Stomach (tissue), 8 donors: ENCODE measurements at regions not wholly inside any gene's neighbourhood (a gene's known extent, or its start where the extent isn't known, plus 50 kb on each side); places are given as distances from the start of the nearest gene placed in this dataset.
"Not testable (repeated sequence)": the region's sequence is repeated elsewhere in the genome, so short reads cannot be mapped to it uniquely, and the experiment has no call there.

Experiments used
- DNase-seq, 2 donors: peaks; one replicate each; pipeline versions ENCODE4 v3.0.0 to v3.0.0-alpha.2; 2013 to 2019
- H3K27ac ChIP-seq, 5 donors: fragments of 200-600 bp in 4 of 5; sonication (generic) in 4 of 5; one replicate each; pipeline ENCODE4 v1.5.1; 2013 to 2019; ENCODE audit warnings: mild to moderate bottlenecking in 1 of 5, moderate library complexity in 1 of 5
- H3K27me3 ChIP-seq, 3 donors: fragments of 200-600 bp; sonication (generic); one replicate each; pipeline ENCODE4 v1.5.1; 2017 to 2019; ENCODE audit warnings: mixed run types in 1 of 3
- H3K36me3 ChIP-seq, 4 donors: fragments of 200-600 bp; sonication (generic); 1 replicate in 3 of 4; 2 replicates in 1 of 4; pipeline ENCODE4 v1.5.1; 2016 to 2019
- H3K4me1 ChIP-seq, 4 donors: fragments of 200-600 bp; sonication (generic); one replicate each; pipeline ENCODE4 v1.5.1; 2016 to 2019
- H3K4me3 ChIP-seq, 4 donors: fragments of 200-600 bp; sonication (generic) in 3 of 4; one replicate each; pipeline ENCODE4 v1.5.1; 2016 to 2019; ENCODE audit warnings: mild to moderate bottlenecking in 1 of 4
- H3K9me3 ChIP-seq, 4 donors: fragments of 200-600 bp; sonication (generic); one replicate each; pipeline ENCODE4 v1.5.1; 2016 to 2019
- EP300 ChIP-seq: sonication (generic); formaldehyde crosslinking; IDR thresholded peaks from one replicate; pipeline ENCODE4 v1.6.1; 2017; ENCODE audit warnings: antibody characterized with exemption
- POLR2A ChIP-seq, 4 donors: fragments of 450-650 bp; IDR thresholded peaks; one replicate each; pipeline ENCODE4 v1.6.1; 2016; ENCODE audit warnings: antibody characterized with exemption in 4 of 4, control low read depth in 2 of 4, mild to moderate bottlenecking in 1 of 4, moderate library complexity in 1 of 4
- POLR2AphosphoS5 ChIP-seq, 3 donors: sonication (generic); formaldehyde crosslinking; IDR thresholded peaks; one replicate each; pipeline ENCODE4 v1.6.1; 2016; ENCODE audit warnings: antibody characterized with exemption in 3 of 3
- WGBS, 5 donors: extraction: QIAGEN DNeasy Blood & Tissue Kit in 3 of 5; methylation state at CpG; one replicate each; pipeline versions ENCODE4 v1.1.5 to v1.1.7; 2013 to 2018; 5-methylcytosine and 5-hydroxymethylcytosine counted together
- intact Hi-C: fragments of 100-400 bp; cut with DNase I; formaldehyde crosslinking; loops from one replicate; pipeline ENCODE4 v1.15.1; 2023; ENCODE audit warnings: low total_unique reads
- TF ChIP-seq, protein P1 (sequence below), 7 experiments: fragments of 450-650 bp in 4 of 7; fragments of 200-600 bp in 3 of 7; sonication (generic) in 3 of 7; IDR thresholded peaks; one replicate each; pipeline ENCODE4 v1.5.1; 2016 to 2019; ENCODE audit warnings: antibody characterized with exemption in 7 of 7, control low read depth in 2 of 7, mild to moderate bottlenecking in 1 of 7
- donor health status: healthy with polysubstance abuse.
- donor health status: Bipolar disorder and iron deficiency.
- donor health status: healthy.

DNA sequence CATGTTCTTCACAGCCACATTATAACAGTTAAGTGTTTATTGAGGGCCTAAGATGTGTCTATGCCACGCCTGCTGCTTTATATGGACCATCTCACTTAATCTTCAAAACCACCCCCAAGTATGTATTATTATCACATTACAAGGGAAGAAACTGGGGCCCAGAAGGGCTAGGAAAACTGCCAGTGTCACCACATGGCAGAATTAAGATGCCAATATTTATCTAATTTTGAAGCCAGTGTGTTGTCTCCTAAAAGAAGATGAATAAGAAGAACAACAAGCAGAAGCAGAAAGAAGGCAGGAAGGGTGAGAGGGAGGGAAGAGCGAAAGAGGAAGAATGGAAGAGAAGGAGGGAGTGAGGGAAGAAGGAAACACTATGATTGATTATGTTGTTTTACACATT is 491.3 kb upstream of the IL12A start:
- TF ChIP-seq, protein P1, sequence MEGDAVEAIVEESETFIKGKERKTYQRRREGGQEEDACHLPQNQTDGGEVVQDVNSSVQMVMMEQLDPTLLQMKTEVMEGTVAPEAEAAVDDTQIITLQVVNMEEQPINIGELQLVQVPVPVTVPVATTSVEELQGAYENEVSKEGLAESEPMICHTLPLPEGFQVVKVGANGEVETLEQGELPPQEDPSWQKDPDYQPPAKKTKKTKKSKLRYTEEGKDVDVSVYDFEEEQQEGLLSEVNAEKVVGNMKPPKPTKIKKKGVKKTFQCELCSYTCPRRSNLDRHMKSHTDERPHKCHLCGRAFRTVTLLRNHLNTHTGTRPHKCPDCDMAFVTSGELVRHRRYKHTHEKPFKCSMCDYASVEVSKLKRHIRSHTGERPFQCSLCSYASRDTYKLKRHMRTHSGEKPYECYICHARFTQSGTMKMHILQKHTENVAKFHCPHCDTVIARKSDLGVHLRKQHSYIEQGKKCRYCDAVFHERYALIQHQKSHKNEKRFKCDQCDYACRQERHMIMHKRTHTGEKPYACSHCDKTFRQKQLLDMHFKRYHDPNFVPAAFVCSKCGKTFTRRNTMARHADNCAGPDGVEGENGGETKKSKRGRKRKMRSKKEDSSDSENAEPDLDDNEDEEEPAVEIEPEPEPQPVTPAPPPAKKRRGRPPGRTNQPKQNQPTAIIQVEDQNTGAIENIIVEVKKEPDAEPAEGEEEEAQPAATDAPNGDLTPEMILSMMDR (IDR thresholded peaks at IDR 0.05), result no peak
- no peak for TF ChIP-seq EP300
- H3K9me3 ChIP-seq, result no peaks in the 10 kb centered on the region
- H3K4me3 ChIP-seq, result no peak overlapping the region
- H3K27ac ChIP-seq, result no peak overlapping the region
- 0 to 90% (median 77%) methylated on average over 1 to 2 of the region's 2 CpGs for WGBS, 5 donors
- no peak for DNase-seq
- no peaks in the 10 kb centered on the region for H3K36me3 ChIP-seq
- no peaks in the 10 kb centered on the region for H3K27me3 ChIP-seq
- H3K4me1 ChIP-seq, result no peaks in the 10 kb centered on the region
- intact Hi-C loops, result no loop called here

DNA sequence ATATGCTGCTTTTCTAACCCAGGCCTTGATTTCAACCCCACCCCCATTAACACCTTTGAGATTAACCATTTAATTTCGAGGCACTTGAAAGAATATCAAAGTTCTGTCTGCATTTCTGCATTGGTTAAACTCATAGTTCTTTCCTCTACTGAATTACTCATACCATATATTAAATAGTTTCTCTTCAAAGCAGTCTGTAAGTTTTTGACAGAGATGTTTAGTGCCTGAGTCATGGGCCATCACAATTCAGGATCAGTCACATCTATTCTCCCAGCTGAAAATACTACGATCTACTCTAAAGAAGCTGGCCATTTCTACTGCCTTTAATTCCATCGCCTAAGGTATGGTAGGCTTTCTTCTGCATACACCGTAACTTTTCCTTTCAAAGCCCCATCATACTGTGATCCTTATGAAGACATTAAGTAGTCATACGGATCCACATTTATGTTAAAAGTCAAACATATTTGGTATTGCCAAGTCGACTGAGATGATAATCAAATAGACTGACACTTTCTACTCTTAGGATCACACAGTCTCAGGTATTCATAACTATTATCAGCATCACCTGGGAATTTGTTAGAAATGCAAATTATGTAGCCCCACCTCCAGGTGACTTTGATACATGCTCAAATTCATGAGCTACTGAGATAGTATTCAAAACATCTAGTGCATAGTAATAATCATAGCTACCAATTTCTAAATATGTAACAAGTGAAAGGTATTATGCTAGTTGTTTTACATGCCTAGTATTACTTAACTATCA is 489.4 kb upstream of the IL12A start:
- H3K36me3 ChIP-seq, result no peaks in the 10 kb centered on the region
- H3K4me3 ChIP-seq, result no peak overlapping the region
- no peaks in the 10 kb centered on the region for H3K27me3 ChIP-seq
- WGBS, 5 donors, result 65 to 75% (median 69%) methylated on average over 6 of the region's 6 CpGs
- H3K4me1 ChIP-seq, result no peaks in the 10 kb centered on the region
- H3K27ac ChIP-seq, result no peak overlapping the region
- TF ChIP-seq POLR2A (IDR thresholded peaks at IDR 0.05) (no peak), POLR2AphosphoS5 (IDR thresholded peaks at IDR 0.05) (no peak), EP300 (no peak)
- TF ChIP-seq, protein P1 (IDR thresholded peaks at IDR 0.05), result no peak
- no peaks in the 10 kb centered on the region for H3K9me3 ChIP-seq
- no peak for DNase-seq
- intact Hi-C loops, result no loop called here

DNA sequence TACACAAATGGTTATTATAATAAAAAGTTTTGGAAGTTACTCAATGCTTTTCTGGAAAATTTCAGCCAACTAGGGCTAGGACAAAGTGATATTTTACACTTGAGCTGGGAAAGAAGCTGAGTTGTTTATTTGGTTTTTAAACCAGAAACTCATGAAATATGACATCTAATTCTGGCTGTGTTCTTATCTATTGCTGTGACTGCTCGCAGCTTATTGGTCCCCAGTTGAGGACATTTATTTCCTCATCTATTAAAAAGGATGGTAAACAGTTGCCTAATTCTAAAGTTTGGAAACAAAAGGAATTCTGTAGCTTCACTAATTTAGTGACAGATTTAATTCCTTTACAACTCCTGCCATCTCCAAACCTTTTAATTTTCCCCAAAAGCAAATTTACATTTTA is 487.6 kb upstream of the IL12A start:
- Histone ChIP-seq H3K36me3 (no peaks in the 10 kb centered on the region), H3K4me3 (no peak overlapping the region), H3K27me3 (no peaks in the 10 kb centered on the region), H3K27ac (no peak overlapping the region), H3K9me3 (no peaks in the 10 kb centered on the region), H3K4me1 (no peaks in the 10 kb centered on the region)
- WGBS, 5 donors, result 63 to 81% (median 76%) methylated on average over 1 of the region's 1 CpG
- no peak for TF ChIP-seq EP300
- no peak for TF ChIP-seq POLR2A (IDR thresholded peaks at IDR 0.05)
- TF ChIP-seq, protein P1 (IDR thresholded peaks at IDR 0.05), result no peak
- no peak for TF ChIP-seq POLR2AphosphoS5 (IDR thresholded peaks at IDR 0.05)
- DNase-seq, result no peak
- intact Hi-C loops, result no loop called here

DNA sequence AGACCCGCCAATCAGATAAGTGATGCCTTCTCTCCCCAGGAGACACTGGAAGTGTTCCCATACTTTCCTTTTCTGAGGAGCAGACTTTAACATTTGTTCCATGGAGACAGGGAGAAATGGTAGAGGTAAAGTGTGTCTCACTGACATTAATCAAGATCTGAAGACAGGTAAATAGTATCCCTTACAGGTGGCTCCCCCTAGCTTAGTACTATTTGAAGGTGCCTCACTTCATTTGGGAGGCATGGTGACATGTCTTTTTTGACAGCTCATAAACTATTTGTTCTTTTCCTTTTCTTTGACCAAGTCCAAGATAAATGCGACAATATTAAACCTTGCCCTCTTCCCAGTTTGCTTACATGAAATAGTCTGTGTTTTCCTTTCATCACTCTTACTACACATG is 485.6 kb upstream of the IL12A start:
- H3K4me1 ChIP-seq, result no peaks in the 10 kb centered on the region
- H3K27ac ChIP-seq, result no peak overlapping the region
- 75 to 92% (median 87%) methylated on average over 2 of the region's 2 CpGs for WGBS, 5 donors
- no peak for DNase-seq
- TF ChIP-seq POLR2A (IDR thresholded peaks at IDR 0.05) (no peak), EP300 (no peak), POLR2AphosphoS5 (IDR thresholded peaks at IDR 0.05) (no peak)
- TF ChIP-seq, protein P1 (IDR thresholded peaks at IDR 0.05), result no peak
- H3K27me3 ChIP-seq, result no peaks in the 10 kb centered on the region
- H3K9me3 ChIP-seq, result no peaks in the 10 kb centered on the region
- intact Hi-C loops, result no loop called here
- no peak overlapping the region for H3K4me3 ChIP-seq
- no peaks in the 10 kb centered on the region for H3K36me3 ChIP-seq

DNA sequence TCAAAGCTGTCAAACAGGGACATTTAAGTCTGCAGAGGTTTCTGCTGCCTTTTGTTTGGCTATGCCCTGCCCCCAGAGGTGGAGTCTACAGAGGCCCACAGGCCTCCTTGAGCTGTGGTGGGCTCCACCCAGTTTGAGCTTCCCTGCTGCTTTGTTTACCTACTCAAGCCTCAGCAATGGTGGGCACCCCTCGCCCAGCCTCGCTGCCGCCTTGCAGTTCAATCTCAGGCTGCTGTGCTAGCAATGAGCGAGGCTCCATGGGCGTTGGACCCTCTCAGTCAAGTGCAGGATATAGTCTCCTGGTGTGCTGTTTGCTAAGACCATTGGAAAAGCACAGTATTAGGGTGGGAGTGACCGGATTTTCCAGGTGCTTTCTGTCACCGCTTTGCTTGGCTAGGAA is 477.6 kb upstream of the IL12A start:
- H3K27ac ChIP-seq, H3K27me3 ChIP-seq, H3K36me3 ChIP-seq, H3K4me3 ChIP-seq, H3K9me3 ChIP-seq, DNase-seq, H3K4me1 ChIP-seq, intact Hi-C loops: not testable (repeated sequence)
- 83 to 92% (median 87%) methylated on average over 7 of the region's 7 CpGs for WGBS, 5 donors
